ENCODE measurements at regions not wholly inside any gene's neighbourhood (a gene's known extent, or its start where the extent isn't known, plus 50 kb on each side); places are given as distances from the start of the nearest gene placed in this dataset.

DNA sequence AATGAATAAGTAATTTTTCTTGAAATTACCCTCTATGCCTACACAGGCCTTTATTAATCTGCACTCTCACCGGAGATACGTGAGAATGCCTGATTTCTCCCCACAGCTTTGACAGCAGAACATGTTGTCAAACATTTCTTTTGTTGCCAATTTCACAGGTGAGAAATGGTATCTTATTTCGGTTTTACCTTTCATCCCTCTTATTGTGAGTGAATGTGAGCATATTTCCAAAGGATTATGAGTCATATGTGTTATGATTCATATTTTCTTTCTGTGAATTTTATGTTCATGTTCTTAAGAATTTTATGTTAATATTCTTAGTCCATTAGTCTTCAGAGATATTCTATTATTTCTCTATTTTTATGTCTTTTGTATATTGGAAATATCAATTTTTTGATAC, 965.1 kb downstream of the CCSER2 start:
- TF ChIP-seq, protein P1, sequence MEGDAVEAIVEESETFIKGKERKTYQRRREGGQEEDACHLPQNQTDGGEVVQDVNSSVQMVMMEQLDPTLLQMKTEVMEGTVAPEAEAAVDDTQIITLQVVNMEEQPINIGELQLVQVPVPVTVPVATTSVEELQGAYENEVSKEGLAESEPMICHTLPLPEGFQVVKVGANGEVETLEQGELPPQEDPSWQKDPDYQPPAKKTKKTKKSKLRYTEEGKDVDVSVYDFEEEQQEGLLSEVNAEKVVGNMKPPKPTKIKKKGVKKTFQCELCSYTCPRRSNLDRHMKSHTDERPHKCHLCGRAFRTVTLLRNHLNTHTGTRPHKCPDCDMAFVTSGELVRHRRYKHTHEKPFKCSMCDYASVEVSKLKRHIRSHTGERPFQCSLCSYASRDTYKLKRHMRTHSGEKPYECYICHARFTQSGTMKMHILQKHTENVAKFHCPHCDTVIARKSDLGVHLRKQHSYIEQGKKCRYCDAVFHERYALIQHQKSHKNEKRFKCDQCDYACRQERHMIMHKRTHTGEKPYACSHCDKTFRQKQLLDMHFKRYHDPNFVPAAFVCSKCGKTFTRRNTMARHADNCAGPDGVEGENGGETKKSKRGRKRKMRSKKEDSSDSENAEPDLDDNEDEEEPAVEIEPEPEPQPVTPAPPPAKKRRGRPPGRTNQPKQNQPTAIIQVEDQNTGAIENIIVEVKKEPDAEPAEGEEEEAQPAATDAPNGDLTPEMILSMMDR (tag by site-specific recombination; IDR thresholded peaks at IDR 0.05) = no peak
- TF ChIP-seq ZNF169 (tag by site-specific recombination; IDR thresholded peaks at IDR 0.05) (no peak), ZNF146 (tag by site-specific recombination; IDR thresholded peaks at IDR 0.05) (no peak), ZNF423 (tag by site-specific recombination; IDR thresholded peaks at IDR 0.05) (no peak), OSR2 (tag by site-specific recombination; IDR thresholded peaks at IDR 0.05) (no peak), ZNF23 (tag by site-specific recombination; IDR thresholded peaks at IDR 0.05; ENCODE audit: borderline replicate concordance) (no peak), TRIM28 (IDR thresholded peaks at IDR 0.05; ENCODE audit: borderline replicate concordance, low read length) (no peak), ZNF830 (tag by site-specific recombination; IDR thresholded peaks at IDR 0.05; ENCODE audit: low read depth) (no peak), ZNF335 (tag by site-specific recombination; conservative IDR thresholded peaks at IDR 0.05) (no peak), ZNF223 (tag by site-specific recombination; IDR thresholded peaks at IDR 0.05) (no peak)
- TF ChIP-seq, protein P2, sequence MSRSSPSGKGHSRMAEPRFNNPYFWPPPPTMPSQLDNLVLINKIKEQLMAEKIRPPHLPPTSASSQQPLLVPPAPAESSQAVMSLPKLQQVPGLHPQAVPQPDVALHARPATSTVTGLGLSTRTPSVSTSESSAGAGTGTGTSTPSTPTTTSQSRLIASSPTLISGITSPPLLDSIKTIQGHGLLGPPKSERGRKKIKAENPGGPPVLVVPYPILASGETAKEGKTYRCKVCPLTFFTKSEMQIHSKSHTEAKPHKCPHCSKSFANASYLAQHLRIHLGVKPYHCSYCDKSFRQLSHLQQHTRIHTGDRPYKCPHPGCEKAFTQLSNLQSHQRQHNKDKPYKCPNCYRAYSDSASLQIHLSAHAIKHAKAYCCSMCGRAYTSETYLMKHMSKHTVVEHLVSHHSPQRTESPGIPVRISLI (tag by site-specific recombination; IDR thresholded peaks at IDR 0.05) = no peak
